NCI-H2227 (cell line): ENCODE measurements at regions not wholly inside any gene's neighbourhood (a gene's known extent, or its start where the extent isn't known, plus 50 kb on each side); places are given as distances from the start of the nearest gene placed in this dataset.
"Not testable (repeated sequence)": the region's sequence is repeated elsewhere in the genome, so short reads cannot be mapped to it uniquely, and the experiment has no call there.

Source experiments
- DNase-seq: peaks from one replicate; lab custom pipeline; 2025; ENCODE audit not compliant: unreplicated experiment; lab: John Stamatoyannopoulos, UW

DNA sequence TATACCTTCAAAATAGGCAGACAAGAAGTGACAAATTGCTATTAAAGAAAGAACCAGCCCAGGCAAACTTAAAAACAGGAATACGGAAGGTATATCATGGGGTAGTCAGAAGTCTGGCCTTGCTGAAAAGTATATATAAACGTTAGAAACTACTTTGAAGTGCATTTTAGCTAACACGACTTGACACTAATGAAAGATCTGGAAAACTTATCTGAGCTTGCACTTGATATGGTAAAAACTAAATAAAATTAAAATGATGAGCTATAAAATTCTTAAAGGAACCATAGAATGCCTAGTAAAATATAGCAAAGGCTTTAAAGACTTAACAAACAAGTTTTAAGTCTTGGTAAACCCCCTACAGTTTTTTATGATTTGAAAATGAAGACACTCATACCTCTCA lies 795.3 kb upstream of the PCDH20 start:
- no peak for DNase-seq

DNA sequence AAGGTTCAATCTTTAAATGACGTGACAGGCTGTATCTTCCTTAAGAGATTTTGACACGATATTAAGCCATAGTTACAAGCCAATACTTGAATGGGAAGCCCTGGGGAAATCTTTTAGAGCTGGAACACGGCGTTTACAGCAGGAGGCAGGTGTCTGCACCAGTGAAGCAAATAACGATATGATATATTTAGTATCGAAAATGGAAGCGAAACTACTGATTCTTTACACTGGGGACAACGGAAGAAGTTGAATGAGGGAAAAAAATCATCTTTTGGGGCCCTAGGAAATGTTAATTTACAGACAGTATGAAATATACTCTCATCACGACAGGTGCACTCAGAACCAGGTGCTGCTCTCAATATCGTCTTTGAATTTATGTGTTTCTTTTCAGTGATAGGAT lies 793.9 kb upstream of the PCDH20 start:
- DNase-seq: peak; percentile 2

DNA sequence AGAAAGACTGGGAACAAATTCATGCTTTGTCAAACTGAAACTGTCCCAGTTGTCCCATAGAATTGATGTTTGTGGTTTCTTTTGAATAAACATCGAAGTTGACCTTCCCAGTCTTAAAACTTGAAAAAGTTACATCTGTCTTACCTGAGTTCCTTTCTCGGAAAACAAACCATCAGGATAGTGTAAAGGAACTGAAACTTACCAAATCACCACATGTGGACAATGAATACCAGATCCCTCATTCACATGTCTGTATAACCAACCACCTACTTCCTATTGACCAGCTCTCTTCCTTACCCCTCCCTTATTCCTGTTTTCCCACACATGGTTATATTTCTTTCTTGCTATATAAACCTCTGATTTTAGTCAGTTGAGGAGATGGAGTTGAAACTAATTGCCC lies 791.7 kb upstream of the PCDH20 start:
- no peak for DNase-seq

DNA sequence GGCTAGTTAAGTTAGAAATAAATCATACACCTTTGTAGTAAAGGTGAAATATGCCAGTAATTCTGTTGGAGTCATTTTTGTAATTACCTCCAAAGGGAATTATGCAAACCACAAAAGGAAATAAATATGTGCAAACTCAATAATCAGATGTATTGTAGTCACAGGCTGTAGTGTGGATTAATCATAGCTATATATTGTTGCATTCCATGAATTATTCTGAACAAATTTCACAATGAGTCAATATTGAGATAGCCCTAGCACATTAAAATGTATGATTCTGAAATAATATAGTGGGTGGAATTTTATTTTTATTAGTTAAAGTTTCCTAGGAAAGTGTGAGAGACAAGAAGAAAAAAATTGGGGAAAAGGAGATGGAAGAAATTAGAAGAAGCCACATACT lies 790.5 kb upstream of the PCDH20 start:
- no peak for DNase-seq

DNA sequence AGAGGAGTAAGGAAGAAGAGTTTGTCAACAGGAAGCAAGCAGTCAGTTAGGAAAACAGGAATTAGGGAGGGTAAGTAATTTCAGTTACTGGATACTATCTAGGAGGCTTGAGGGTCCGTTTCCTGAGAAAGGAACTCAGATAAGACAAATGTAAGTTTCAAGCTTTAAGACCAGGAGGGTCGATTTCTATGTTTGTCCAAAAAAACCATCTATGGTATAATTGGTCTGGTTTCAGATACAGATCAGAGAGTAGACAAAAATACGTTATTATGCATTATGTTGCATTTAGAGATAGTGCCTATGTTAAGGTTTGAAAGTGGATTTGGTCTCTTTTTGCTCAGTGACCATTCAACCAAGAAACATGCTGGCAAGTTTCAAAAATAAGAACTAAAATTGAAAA lies 789.6 kb upstream of the PCDH20 start:
- no peak for DNase-seq

DNA sequence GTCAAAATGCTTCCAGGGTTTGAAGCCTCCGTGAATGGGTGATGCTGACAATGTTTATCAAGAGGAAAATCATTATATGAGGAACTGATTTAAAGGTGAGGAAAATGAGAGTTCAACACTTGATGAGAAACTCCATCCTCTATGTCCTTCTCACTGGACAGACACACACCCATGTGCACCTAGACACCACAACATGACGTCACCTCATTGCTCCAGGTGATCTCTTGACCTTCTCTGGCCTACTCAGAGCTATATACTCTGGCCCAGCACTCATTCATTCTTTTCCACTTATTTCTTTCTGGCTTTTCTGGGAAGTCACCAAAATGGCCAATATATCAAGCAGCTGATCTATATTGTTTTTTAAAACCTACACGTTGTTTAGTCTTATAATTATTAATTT lies 778.7 kb upstream of the PCDH20 start:
- no peak for DNase-seq

DNA sequence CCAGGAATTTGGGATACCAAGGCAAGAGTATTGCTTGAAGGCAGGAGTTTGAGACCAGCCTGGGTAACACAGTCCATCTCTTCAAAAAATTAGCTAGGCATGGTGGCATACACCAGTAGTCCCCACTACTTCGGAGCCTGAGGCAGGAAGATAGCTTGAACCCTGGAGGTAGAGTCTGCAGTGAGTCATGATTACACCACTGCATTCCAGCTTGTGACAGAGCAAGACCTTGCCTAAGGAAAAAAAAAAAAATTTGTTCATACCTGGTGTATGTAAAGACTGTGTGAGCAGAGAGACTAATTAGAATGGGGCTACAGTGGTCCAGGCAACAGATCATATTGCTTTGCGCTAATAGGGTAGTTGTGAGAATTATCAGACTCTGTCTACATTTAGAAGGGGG lies 778.3 kb upstream of the PCDH20 start:
- no peak for DNase-seq

DNA sequence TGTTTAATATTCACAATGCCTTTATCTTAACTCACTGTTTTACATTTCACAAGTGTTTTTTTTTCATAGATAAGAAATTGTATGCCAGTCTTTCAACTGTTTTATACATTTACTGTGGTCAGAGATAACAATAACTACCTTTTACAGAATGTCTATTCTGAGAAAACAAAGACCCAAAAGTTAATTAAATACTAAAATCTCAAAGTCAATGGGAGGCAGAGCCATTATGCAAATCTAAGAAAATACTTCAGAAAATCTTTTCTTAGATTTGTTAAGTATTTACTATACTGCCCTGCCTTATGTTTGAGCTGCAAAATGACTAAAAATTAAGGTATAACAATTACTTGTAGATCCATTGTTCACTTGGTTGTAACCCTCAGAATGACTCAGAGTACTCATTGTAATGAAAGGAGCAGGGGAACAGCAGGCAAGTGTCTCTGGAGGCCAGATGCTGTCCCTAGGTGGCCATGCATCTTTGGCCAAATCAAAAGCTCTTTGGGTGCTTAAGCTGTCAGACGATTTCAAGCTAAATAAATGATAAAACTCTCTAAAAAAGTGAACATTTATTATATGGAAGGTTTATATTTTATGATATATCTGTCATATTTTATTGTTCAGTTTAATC lies 770.1 kb upstream of the PCDH20 start:
- DNase-seq: no peak

DNA sequence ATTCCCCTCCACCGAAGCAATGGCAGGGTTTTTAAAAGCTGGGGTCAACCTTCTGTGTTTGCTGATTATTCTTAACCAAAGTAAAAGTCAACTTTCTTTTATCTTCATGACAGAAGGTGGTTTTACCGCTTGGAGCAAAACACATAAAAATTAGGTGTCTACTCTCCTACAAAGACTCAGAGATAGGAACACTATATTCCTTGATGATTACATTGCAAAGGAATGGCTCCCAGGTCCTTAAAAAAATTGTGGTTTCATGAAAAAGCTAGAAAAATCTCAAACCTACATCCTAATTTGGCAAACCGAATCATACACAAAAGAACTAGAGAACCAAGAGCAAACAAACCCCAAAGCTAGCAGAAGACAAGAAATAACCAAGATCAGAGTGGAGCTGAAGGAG lies 760.4 kb upstream of the PCDH20 start:
- DNase-seq: no peak

DNA sequence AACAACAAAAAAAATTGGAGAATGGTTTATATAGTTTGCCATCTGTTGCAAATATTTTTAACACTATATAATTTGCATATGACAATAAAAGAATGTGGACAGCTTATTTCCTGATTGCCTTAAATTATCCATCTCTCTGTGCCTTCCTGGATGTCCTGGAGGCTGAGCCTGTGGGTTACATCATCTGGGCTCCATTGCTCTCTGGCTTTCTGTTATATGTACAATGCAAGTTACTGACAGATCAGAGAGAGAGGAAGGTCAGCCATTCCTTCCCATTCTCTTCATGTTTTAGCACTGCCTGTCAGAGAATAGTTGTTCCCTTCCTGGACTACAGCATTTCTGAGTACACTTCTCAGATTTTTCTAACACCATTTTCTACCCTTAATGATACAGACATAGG lies 758.3 kb upstream of the PCDH20 start:
- DNase-seq: no peak

DNA sequence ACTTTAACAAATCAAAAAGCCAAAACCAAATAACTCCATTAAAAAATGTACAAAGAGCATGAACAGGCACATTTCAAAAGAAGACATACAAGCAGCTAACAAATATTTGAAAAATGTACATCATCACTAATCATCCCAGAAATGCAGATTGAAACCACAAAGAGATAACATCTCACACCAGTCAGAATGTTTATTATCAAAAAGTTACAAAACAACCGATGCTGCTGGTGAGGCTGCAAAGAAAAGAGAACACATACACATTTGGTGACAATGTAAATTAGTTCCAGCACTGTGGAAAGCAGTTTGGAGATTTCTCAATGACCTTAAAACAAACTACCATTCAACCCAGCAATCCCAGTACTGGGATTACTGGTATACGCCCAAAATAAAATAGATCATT lies 756.0 kb upstream of the PCDH20 start:
- DNase-seq: no peak

DNA sequence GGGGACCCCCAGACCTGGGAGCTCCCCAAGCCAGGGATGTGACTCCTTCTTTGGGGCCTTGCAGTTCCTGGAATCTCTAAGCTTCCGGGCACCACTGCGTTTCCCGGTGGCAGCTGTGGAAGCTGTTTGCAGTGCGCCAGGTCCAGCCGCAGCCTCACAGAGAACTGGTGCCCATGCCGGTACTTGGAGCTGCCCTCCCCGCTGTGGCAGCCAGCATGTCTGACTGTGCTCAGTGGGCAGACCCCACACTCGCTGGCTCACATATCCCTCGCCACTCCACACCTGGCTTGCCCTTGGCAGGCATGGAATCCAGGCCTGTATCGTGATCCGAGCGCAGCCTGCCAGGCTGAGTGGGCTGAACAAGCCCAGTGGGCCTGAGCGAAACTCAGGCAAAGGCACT lies 753.2 kb upstream of the PCDH20 start:
- DNase-seq: no peak

DNA sequence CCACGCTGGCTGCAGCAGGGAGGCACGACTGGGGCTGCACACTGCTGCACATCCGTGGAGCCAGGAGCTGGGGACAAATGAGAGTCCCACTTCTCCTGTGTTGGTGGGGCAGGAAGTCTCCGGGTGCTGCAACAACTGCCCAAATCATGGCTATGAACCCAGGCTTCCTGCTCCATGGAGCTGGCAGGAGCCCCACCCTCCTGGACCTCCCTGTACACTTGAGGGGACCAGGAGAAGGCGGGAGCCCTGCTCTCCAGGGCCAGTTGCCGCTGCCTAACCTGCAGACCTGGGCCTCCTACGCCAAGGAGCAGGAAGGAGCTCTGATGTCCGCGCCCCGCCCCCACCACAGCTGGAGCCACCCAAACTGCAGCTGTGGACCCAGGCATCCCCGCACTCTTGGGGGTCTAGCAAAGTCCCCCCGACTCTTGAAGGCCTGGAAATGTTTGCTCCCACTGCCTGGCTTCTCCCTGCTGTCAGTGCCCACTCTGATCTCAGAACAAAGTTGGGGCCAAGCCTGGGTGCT lies 752.1 kb upstream of the PCDH20 start:
- DNase-seq: no peak

DNA sequence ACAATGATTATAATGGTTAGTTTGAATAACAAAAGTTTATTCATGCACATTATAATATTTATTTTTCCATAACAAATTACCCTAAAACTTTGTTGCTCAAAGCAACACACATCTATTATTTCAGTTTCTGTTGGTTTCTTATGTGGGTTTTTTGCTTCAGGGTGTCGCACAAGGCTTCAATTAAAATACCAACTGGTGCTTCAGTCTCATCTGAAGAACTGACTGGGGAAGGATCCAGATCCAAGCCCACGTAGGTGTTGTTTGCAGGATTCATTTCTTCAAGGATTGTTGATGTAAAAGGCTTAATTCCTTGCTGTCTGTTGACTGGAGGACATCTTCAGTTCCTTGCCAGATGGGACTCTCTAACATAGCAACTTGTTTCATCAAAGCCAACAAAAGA lies 747.2 kb upstream of the PCDH20 start:
- no peak for DNase-seq

DNA sequence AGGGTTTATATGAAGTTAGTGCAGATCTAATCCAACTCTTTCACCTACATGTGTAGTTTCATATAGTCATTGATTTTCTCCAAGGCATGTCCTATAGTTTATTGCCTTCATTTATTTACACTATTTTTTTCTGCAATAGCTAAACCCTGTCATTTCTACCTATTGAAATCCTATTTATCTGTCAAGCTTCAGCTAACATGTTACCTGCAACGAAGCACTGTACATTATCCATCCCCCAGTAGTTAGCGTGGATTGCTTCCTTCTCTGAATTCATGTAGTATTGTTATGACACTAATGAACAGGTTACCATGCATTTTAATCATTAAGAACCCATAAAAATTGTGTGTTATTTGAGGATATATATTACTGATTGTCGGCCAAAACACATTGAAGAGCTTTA lies 742.9 kb upstream of the PCDH20 start:
- DNase-seq: no peak

DNA sequence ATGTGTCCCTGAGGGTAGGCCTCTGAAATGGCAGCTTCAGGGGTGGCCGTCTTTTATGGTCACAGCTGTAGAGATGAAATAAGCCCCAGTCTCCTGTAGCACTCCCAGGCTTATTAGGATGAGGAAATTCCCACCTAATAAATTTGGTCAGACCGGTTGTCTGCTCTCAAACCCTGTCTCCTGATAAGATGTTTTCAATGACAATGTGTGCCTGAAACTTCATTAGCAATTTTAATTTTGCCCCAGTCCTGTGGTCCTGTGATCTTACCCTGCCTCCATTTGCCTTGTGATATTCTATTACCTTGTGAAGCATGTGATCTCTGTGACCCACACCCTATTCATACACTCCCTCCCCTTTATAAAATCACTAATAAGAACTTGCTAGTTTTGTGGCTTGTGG lies 736.1 kb upstream of the PCDH20 start:
- not testable (repeated sequence) for DNase-seq

DNA sequence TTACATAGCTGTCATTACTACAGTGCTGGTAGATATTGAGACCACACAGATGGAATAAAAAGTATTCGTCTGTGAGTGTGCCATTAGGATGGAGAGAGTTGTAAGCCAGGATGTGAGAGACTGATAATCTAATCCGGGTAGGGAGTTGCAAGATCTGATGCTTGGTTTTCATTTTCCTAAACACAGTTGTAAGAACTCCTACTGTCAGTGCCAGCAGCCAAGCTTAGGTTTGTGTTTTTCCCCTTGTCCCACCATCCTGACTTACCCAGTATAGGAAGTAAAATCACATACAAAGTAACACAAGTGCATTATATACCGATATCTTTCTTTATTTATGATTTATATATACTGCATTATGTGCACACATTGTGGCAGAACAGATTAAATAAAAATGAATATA lies 726.4 kb upstream of the PCDH20 start:
- DNase-seq: no peak

DNA sequence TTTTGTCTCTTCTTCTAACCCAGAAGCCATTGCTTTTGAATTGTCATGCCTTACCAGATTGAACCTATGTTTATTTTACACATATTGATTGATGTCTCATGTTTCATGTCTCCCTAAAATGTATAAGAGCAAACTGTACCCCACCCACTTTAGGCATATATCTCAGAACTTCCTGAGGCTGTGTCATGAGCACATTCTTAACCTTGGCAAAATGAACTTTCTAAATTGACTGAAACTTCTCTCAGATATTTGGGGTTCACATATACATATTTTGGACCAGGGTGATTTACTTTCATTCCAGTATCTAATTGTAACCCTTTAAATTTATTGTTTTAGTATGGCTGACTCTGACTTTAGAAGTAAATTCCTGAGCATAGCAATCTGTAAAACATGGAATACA lies 723.9 kb upstream of the PCDH20 start:
- no peak for DNase-seq

DNA sequence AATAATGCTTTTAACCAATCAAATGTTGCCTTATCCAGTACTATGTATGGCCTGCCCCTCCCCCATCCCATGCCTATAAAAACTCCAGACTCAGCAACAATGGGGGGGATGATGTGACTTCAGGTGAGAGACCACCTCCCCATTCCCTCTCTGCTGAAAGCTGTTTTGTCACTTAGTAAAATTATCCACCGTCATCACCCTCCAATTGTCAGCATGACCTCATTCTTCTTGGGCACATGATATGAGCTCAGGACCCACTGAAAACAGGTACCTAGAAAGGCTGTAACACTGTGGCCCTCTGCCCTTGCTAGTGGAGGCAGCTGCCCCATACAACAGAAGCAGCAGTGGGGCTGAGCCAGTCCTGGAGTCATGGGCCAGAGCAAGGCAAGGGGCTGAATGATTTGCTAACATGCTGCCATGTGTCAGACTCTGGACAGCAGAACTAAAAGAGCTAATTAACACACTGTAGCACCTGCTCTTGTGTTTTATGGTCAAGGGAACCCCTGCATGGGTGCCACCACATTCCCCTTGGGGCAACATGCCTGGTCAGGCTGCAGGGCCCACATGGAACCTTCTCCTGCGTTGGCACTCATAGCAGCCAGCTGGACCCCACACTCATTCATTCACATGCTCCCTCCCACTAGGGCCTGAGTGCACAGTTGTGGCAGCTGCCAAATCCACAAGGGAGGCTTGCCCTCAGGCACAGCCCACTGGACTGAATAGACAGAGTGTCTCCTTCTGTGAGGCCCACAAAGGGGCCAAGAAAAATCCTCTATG lies 722.2 kb upstream of the PCDH20 start:
- no peak for DNase-seq

DNA sequence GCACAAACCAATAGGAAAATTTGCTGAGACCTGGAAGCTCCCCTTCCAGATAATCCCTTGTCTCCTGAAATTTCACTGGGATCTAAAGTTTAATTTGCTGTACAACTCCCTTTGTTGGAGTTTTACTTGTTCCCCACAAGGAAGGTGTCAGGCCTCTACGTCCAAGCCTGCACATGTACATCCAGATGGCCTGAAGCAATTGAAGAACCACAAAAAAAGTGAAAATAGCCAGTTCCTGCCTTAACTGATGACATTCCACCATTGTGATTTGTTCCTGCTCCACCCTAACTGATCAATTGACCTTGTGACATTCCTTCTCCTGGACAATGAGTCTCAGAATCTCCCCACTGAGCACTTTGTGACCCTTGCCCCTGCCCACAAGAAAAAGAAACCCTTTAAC lies 716.0 kb upstream of the PCDH20 start:
- DNase-seq: no peak

DNA sequence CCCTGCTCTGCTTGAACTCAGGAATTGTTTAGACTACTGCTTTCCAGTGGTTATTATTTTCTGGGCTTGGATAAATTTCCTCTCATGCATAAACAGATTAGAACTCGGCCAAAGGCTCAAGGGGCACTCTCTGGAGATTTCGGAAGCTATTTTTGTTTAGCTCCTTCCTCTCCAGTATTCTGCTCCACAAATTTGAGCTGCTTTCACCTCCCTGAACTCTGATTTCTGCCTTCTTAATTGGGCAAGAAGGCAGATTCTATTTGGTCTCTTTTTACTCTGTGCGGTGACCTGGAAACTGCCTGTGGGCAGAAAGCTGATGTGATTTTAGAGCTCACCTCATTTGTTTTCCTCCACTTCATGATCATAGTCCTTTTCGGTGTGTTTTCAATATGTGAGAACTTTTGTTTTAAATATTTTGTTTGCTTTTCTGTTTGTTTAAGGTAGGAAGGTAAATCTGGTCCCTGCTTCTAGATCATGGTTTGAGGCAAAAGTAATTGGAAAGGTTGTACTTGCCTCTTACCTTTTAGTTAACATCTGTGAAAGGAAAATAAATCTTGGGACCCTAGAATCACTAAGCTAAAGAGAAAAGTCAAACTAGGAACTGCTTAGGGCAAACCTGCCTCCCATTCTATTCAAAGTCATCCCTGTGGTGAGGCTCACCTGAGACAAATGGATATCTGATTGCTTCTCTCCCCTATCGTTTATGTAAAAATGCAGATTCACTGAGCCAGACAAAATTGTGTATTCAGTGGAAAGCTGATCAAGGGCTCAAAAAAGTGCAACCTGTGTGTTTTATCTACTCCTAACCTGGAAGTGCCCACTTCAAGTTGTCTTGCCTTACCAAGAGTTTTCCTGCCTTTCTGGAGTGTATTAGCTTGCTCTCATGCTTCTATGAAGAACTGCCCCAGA lies 714.7 kb upstream of the PCDH20 start:
- no peak for DNase-seq
